BLaER1 treated with 17β-estradiol and CSF1 and Interleukin-3, amounts not matched to agents 10 nM and 100 nM (cell line): ENCODE measurements at regions not wholly inside any gene's neighbourhood (a gene's known extent, or its start where the extent isn't known, plus 50 kb on each side); places are given as distances from the start of the nearest gene placed in this dataset.

Experiments used
- H3K27ac ChIP-seq, 11 experiments: shearing (Covaris generic); formaldehyde crosslinking; 2 replicates each; pipeline ENCODE4 v1.8.1; 2022
- H3K27me3 ChIP-seq, 11 experiments: shearing (Covaris generic); formaldehyde crosslinking; 2 replicates each; pipeline ENCODE4 v1.8.1; 2022
- H3K36me3 ChIP-seq, 11 experiments: shearing (Covaris generic); formaldehyde crosslinking; 2 replicates each; pipeline ENCODE4 v1.8.1; 2022
- H3K4me1 ChIP-seq, 10 experiments: shearing (Covaris generic); formaldehyde crosslinking; 2 replicates each; pipeline ENCODE4 v1.8.1; 2022
- H3K4me2 ChIP-seq, 11 experiments: shearing (Covaris generic); formaldehyde crosslinking; 2 replicates each; pipeline ENCODE4 v1.8.1; 2022
- H3K4me3 ChIP-seq, 10 experiments: shearing (Covaris generic); formaldehyde crosslinking; 2 replicates each; pipeline ENCODE4 v1.8.1; 2022
- H3K9ac ChIP-seq, 11 experiments: shearing (Covaris generic); formaldehyde crosslinking; 2 replicates each; pipeline ENCODE4 v1.8.1; 2022
- H3K9me3 ChIP-seq, 11 experiments: shearing (Covaris generic); formaldehyde crosslinking; replicated peaks in 1 of 11; 2 replicates each; pipeline ENCODE4 v1.8.1; 2022
- H4K20me1 ChIP-seq, 11 experiments: shearing (Covaris generic); formaldehyde crosslinking; 2 replicates each; pipeline ENCODE4 v1.8.1; 2022
- Cebpa-rat ChIP-seq, 11 experiments: shearing (Covaris generic); IDR thresholded peaks; 2 replicates each; pipeline ENCODE4 v1.8.1; 2022

GRCh38 chr4:125837493-125838201 lies 522.9 kb downstream of the FAT4 start:
- H3K36me3 ChIP-seq = no peaks in the 10 kb centered on the region
- H3K27me3 ChIP-seq = no peaks in the 10 kb centered on the region
- H4K20me1 ChIP-seq = no peaks in the 10 kb centered on the region
- no peak for TF ChIP-seq Cebpa-rat (IDR thresholded peaks at IDR 0.05)
- no peak overlapping the region for H3K4me2 ChIP-seq
- peaks cover 0 to 9% (median 0%) of the 10 kb centered on the region in 10 experiments; a peak in 2 of 20 replicates for H3K4me1 ChIP-seq
- no peaks in the 10 kb centered on the region for H3K9me3 ChIP-seq
- no peak overlapping the region for H3K27ac ChIP-seq
- H3K9ac ChIP-seq = no peak overlapping the region
- no peak overlapping the region for H3K4me3 ChIP-seq

DNA sequence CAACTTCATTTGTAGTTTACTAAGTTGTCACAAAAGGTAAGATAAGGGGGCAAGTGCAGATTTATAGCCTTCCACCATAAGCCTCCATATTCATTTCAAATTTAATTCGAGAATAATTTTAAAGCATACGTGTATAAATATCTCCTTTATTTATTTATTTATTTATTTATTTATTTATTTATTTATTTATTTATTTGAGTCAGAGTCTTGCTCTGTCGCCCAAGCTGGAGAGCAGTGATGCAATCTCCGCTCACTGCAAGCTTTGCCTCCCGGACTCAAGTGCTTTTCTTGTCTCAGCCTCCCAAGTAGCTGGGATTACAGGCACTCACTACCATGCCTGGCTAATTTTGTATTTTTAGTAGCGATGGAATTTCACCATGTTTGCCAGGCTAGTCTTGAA lies 523.4 kb downstream of the FAT4 start:
- Histone ChIP-seq H3K36me3 (no peaks in the 10 kb centered on the region), H3K4me2 (no peak overlapping the region), H3K4me3 (no peak overlapping the region), H3K27ac (no peak overlapping the region), H3K9ac (no peak overlapping the region), H4K20me1 (no peaks in the 10 kb centered on the region), H3K9me3 (no peaks in the 10 kb centered on the region), H3K27me3 (no peaks in the 10 kb centered on the region), H3K4me1 (peaks cover 0 to 9% (median 0%) of the 10 kb centered on the region in 10 experiments; a peak in 2 of 20 replicates)
- no peak for TF ChIP-seq Cebpa-rat (IDR thresholded peaks at IDR 0.05)

DNA sequence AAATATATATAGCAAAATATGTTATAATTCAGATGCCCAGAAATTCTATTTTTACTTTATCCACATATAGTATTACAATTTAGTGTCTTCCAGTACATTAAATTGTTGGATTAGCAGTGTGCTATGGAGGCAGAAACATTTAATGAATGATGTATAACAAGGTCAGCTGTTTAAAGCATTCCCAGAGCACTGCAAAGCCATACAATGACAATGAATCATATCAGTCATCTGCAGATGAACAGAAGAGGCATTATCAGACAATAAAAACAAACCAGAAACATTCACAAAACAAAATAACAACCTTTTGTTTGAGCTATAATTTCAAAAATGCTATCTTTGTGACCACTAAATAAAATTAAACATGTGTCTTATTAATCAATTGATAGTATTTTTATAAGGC lies 524.2 kb downstream of the FAT4 start:
- no peak for TF ChIP-seq Cebpa-rat (IDR thresholded peaks at IDR 0.05)
- H3K4me1 ChIP-seq = peaks cover 0 to 9% (median 0%) of the 10 kb centered on the region in 10 experiments; a peak in 2 of 20 replicates
- H3K9ac ChIP-seq = no peak overlapping the region
- H3K4me3 ChIP-seq = no peak overlapping the region
- H4K20me1 ChIP-seq = no peaks in the 10 kb centered on the region
- no peak overlapping the region for H3K27ac ChIP-seq
- H3K27me3 ChIP-seq = no peaks in the 10 kb centered on the region
- H3K36me3 ChIP-seq = no peaks in the 10 kb centered on the region
- H3K4me2 ChIP-seq = no peak overlapping the region
- H3K9me3 ChIP-seq = no peaks in the 10 kb centered on the region

- no peak for TF ChIP-seq Cebpa-rat (IDR thresholded peaks at IDR 0.05)
Measured at GRCh38 chr4:125843947-125844346, 529.2 kb downstream of the FAT4 start.

GRCh38 chr4:125847518-125847917 lies 532.8 kb downstream of the FAT4 start:
- Histone ChIP-seq H3K9ac (no peak overlapping the region), H3K4me3 (no peak overlapping the region), H3K27me3 (no peaks in the 10 kb centered on the region), H3K36me3 (no peaks in the 10 kb centered on the region), H3K4me2 (no peak overlapping the region), H3K27ac (no peak overlapping the region), H3K9me3 (no peaks in the 10 kb centered on the region), H4K20me1 (no peaks in the 10 kb centered on the region; a peak in 1 of 22 replicates), H3K4me1 (no peaks in the 10 kb centered on the region)
- TF ChIP-seq Cebpa-rat (IDR thresholded peaks at IDR 0.05) = no peak

More at GRCh38 chr4:125843947-125844346, 529.2 kb downstream of the FAT4 start:
- no peak overlapping the region for H3K4me2 ChIP-seq
- H3K4me3 ChIP-seq = no peak overlapping the region
- no peak overlapping the region for H3K9ac ChIP-seq
- no peak overlapping the region for H3K27ac ChIP-seq
- no peaks in the 10 kb centered on the region for H3K36me3 ChIP-seq
- H4K20me1 ChIP-seq = no peaks in the 10 kb centered on the region; a peak in 1 of 22 replicates
- no peaks in the 10 kb centered on the region for H3K9me3 ChIP-seq
- H3K27me3 ChIP-seq = no peaks in the 10 kb centered on the region
- no peaks in the 10 kb centered on the region for H3K4me1 ChIP-seq

DNA sequence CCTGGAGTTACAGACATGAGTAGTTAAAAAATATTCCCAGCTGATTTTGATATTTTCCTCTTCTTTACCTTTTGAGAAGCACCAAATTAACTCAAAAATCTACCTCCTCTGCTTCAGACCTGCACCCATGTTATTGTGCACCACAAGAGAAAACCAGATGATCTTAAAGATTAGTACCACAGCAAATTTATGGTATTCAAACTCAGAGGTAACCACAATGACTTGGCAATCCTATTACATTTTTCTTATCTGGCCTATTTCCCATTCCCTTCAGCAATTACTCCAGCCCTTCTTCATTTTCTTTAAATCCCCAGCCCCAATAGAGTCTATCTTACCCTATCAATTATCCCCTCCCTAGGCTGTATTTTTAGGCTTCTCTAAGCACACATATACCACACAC lies 535.1 kb downstream of the FAT4 start:
- TF ChIP-seq Cebpa-rat (IDR thresholded peaks at IDR 0.05) = no peak
- Histone ChIP-seq H3K4me3 (no peak overlapping the region), H3K27me3 (no peaks in the 10 kb centered on the region), H3K4me1 (no peaks in the 10 kb centered on the region), H3K9me3 (no peaks in the 10 kb centered on the region), H3K27ac (no peak overlapping the region), H4K20me1 (no peaks in the 10 kb centered on the region; a peak in 1 of 22 replicates), H3K9ac (no peak overlapping the region), H3K36me3 (no peaks in the 10 kb centered on the region), H3K4me2 (no peak overlapping the region)

DNA sequence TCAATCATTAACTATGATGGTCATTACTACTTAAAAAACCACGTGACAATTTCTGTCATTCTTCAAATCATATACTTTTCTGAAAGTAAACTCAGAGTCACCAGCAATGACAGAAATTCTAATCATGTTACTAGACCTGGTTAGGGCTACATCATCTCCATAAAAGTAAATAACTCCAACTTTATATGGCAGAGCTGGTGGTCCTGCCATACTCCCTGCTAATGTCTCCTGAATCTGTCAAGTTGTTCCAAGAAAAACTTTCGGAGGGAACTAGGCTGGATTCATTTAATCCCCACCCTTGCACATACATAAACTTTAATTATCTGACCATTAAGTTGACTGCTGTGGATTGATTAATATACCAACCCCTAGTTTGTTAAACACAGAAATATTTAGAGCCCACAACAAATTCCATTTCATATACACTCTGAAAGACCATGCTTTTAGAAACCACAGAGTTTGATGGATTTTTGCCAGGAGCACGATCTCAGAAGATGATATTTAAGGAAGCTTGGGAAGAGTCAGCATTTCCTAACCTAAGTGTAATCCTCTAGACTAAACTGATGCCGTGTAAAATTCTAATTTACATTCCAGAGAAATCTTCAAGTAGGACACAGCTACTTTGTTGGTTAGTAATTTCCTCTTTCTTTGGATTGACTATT lies 577.0 kb downstream of the FAT4 start:
- H4K20me1 ChIP-seq = no peaks in the 10 kb centered on the region
- H3K27me3 ChIP-seq = no peaks in the 10 kb centered on the region
- H3K4me3 ChIP-seq = no peak overlapping the region
- H3K9me3 ChIP-seq = no peaks in the 10 kb centered on the region
- H3K36me3 ChIP-seq = no peaks in the 10 kb centered on the region
- H3K4me2 ChIP-seq = no peak overlapping the region
- no peak for TF ChIP-seq Cebpa-rat (IDR thresholded peaks at IDR 0.05)
- no peak overlapping the region for H3K27ac ChIP-seq
- no peak overlapping the region for H3K9ac ChIP-seq
- H3K4me1 ChIP-seq = no peaks in the 10 kb centered on the region

DNA sequence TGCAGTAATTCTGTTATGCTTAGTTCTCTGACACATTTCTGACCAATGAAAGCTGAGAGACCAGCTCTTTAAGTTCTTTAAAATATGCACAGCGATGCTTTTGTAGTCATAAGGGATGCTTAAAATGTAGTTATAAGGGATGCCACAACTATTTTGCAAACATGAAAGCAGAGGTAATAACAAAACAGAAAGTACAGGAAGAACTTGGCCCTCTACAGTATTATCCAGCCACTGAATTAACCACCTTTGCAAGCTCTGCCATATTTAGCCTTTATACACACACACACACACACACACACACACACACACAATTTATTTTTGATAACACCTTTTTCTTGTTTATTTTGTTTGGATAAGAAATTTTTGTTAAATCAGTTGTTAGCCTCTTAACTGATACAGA lies 590.0 kb downstream of the FAT4 start:
- no peaks in the 10 kb centered on the region for H3K4me1 ChIP-seq
- no peak overlapping the region for H3K4me2 ChIP-seq
- H3K36me3 ChIP-seq = no peaks in the 10 kb centered on the region
- no peak overlapping the region for H3K4me3 ChIP-seq
- no peak overlapping the region for H3K9ac ChIP-seq
- H4K20me1 ChIP-seq = no peaks in the 10 kb centered on the region
- no peaks in the 10 kb centered on the region for H3K9me3 ChIP-seq
- H3K27me3 ChIP-seq = no peaks in the 10 kb centered on the region
- no peak for TF ChIP-seq Cebpa-rat (IDR thresholded peaks at IDR 0.05)
- no peak overlapping the region for H3K27ac ChIP-seq

DNA sequence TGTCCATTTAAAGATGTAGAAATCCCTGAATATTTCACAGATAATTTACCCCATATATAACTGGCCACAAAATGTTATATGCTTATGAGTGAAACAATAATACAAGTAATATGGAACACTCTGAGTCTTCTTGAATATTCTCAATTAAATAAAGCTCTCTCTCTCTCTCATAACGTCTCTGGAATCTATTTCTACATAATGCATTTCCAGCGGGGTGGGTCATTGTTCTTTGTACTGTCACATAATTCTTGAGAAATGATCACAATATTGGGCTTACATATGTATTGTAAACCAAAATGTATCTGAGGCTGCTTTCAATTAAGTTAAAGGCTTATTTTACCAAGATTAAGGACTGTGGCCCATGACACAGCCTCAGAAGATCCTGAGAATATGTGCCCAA lies 596.3 kb downstream of the FAT4 start:
- no peaks in the 10 kb centered on the region for H3K36me3 ChIP-seq
- H3K9ac ChIP-seq = no peak overlapping the region
- H3K4me2 ChIP-seq = no peak overlapping the region
- no peak overlapping the region for H3K4me3 ChIP-seq
- no peaks in the 10 kb centered on the region for H3K4me1 ChIP-seq
- H3K9me3 ChIP-seq = no peaks in the 10 kb centered on the region
- no peaks in the 10 kb centered on the region for H4K20me1 ChIP-seq
- no peaks in the 10 kb centered on the region for H3K27me3 ChIP-seq
- TF ChIP-seq Cebpa-rat (IDR thresholded peaks at IDR 0.05) = no peak
- H3K27ac ChIP-seq = no peak overlapping the region

GRCh38 chr4:125911481-125911880 lies 596.7 kb downstream of the FAT4 start:
- H3K4me2 ChIP-seq = no peak overlapping the region
- no peak overlapping the region for H3K27ac ChIP-seq
- TF ChIP-seq Cebpa-rat (IDR thresholded peaks at IDR 0.05) = no peak
- H3K9me3 ChIP-seq = no peaks in the 10 kb centered on the region
- no peaks in the 10 kb centered on the region for H3K4me1 ChIP-seq
- H4K20me1 ChIP-seq = no peaks in the 10 kb centered on the region
- no peak overlapping the region for H3K9ac ChIP-seq
- no peak overlapping the region for H3K4me3 ChIP-seq
- H3K36me3 ChIP-seq = no peaks in the 10 kb centered on the region
- no peaks in the 10 kb centered on the region for H3K27me3 ChIP-seq
